NCI-H1930 (cell line): ENCODE measurements at regions not wholly inside any gene's neighbourhood (a gene's known extent, or its start where the extent isn't known, plus 50 kb on each side); places are given as distances from the start of the nearest gene placed in this dataset.

Experiments
- DNase-seq, 2 experiments: peaks; one replicate each; lab custom pipeline; 2025; lab: John Stamatoyannopoulos, UW

GRCh38 chr1:213643360-213643759 lies 344.4 kb upstream of the PROX1 start:
- DNase-seq = no peak

DNA sequence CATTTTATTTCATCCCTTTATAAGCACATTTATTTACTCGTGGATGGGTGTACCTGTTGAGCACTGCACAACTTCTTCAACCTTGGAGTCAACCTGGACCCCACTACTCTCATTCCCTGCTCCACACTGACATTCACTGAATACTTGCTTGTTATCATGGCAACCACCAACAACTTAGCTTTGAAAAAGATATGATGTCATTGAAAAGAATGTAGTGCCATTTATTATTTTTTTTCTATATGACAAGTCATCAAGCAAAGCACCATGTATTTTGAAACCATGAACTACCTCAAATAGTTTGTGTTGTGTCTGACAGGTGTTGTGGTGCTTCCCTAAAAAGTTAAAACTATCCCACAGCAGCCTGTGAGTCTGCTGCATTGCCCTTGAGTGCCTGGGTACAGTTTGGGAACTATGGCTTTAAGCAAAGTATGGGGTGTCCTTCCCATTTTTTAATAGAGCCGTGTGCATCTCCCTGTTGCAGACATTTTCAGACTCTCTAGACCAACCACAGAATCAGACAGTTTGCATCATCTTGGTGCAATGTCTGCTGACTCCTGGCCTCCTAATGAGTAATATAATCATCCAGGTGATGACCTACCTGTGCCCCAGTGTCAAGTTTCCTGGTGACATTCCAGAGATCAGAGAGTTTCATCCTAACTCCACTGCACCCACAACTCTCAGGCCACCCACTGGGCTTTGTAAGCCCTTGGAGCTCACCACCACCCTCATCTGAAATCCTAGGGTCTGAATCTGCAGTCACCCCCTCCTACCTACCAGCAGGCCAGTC lies 339.7 kb upstream of the PROX1 start:
- DNase-seq = no peak

DNA sequence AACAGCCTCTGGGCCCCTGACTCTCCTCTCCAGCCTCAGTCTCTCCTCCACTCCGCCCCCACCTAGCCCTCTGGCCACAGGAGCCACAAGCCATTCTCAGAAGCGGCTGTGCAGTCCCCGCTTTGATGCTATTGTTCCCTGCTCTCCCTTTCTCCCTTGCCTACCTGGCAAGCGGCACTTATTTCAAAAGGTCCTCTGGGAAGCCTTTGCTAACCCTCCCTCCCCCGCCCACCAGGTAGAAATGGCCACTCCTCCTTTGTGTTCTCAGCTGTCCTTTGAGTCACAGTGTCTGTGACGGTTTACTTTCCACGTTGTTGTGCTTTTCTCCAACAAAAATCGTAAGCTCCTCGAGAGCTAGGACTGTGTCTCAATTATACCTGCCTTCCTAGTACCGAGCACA lies 338.4 kb upstream of the PROX1 start:
- DNase-seq = no peak

GRCh38 chr1:213650603-213651002 lies 337.2 kb upstream of the PROX1 start:
- DNase-seq = no peak

DNA sequence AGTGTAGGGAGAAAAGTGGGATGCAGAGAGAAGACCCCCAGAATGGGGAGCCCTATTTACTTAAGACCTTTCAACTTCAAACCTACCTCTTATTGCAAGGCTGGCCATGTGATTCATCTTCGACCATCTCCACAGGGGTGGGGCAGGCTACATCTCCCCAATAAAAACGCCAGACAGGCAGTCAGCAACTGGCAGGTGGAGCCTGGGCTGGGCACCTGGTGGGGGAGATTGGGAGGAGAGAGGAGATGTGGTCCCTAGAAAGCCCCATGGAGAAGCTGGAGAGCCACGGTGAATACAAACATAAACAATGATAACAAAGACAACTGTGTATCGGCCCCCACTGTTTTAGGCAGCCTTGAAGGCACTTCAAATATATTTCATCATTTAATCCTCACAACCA lies 336.7 kb upstream of the PROX1 start:
- DNase-seq = no peak

DNA sequence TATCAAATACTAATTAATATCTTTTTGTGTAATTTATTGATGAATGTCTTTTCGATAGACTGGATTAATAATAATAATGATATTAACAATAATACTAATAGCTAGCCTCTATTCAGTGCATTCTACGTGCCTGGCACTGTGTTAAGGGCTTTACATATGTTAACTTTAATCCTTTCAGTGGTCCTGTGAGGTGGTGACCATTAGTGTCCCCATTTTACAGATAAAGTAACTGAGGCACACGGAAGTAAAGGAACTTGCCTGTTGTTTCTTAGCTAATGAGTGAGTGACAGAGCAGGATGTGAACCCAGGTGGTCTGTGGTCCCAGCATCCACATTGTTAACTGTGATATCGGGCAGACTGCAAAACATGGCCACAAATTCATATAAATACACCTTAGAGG lies 335.7 kb upstream of the PROX1 start:
- no peak for DNase-seq

DNA sequence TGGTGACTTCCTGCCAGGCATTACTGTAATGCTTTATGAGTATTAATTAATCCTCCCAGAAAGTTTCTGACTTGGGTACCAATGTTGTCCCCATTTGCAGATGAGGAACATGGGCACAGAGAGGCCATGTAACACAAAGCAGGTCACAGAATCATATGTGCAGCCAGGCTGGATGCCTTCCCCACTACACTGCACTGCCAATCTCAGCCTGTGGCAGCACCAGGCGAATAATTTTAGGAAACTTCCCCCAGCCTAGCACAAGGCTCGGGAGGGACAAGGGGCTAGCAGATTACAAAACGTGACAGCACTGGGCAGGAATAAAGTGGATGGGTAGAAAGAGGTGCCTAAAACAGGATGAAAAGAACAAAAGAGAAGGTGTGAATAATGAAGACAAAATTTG lies 331.7 kb upstream of the PROX1 start:
- DNase-seq = no peak

DNA sequence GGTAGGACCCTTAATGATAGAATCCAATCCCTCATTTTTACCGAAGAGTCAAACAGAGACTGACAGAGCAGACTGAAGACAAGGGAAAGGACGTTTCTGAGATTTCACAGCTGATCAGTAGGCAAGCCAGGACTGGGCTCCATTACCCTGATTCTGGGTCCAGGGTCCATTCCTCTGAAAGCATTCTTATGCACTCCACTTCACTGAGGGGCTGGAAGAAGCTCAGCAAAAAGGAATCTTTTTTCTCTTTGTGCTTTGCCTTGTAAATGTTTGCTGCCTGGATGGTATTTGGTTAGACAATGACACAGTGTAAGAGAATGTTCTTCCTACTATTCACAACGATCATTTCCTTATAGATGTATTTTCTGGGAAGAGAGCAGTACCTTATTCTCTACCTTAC lies 331.3 kb upstream of the PROX1 start:
- no peak for DNase-seq

DNA sequence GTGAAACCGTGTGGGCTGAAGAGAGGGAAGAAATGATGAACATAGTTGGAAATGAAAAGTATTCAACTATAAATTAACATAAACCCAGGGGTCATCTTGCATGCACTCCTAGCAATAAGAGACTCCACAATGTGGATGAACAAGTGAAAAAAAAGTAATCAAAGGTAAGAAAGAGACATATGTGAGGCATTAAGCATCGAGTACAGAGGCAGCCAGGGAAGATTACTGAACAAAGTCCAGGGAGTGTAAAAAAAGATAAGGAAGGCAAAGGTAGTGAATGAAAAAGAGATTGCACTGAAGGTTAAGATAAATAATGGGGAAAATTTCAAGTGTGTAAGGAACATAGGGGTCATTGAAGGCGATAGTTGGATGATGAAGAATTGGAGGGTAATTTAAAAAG lies 330.8 kb upstream of the PROX1 start:
- no peak for DNase-seq

DNA sequence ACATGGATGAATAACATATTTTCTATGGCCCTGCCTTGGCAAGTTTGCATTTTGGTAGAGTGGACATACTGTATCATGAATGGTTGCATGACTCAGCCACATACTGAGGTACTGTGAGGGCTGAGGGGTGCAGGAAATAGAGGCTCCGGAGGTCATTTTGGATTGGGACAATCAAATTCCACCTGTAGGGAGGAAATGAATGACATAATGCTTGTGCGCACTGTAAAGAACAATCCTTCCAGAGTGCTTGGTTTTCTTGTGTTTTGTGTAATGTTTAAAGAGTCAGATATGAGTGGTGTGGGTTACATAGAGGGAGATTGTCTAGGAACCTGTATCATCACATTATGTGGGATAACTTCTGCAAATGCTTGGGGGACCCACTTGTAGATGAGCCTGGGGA lies 329.9 kb upstream of the PROX1 start:
- DNase-seq = no peak

GRCh38 chr1:213658457-213658856 lies 329.3 kb upstream of the PROX1 start:
- DNase-seq = no peak

- no peak for DNase-seq
Measured at GRCh38 chr1:213659580-213660547, 327.9 kb upstream of the PROX1 start.

DNA sequence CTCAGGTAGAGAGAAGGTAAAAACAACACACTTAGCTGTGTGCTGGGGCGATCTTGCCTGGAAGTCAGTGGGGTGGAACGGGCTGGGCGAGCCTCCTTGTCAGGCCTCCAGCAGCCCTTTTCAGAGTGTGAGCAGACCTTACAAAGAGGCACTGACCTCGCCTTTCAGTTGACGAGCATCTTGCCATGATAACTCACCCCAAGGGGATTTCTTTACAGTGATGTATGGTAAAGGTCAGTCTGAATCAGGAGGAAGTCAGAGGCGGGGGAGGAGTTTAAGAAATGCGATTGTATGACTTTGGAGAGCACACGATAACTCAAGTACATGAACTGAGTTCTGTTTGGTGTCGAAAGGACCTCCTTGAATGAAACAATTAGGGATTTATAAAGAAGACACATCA lies 326.5 kb upstream of the PROX1 start:
- DNase-seq = no peak

DNA sequence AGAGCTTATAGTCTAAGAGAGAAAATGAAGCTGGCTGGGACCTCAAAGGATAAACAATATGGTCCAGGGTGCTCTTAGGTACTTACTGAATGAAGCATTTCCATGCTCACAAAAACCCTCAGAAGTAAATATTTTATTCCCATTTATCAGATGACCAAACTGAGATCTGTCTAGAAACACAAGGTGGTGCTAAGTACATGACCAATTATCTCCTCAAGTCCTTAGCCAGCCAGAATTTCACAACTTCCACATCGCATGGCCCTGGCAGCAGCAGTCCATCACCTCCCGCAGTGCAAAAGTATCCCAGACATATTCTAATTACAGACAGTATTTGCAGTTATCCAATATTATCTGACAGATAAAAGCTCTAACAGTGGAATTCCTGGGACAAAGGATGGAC lies 321.7 kb upstream of the PROX1 start:
- DNase-seq = no peak

GRCh38 chr1:213666922-213667321 lies 320.9 kb upstream of the PROX1 start:
- DNase-seq = no peak

GRCh38 chr1:213669512-213669911 lies 318.3 kb upstream of the PROX1 start:
- no peak for DNase-seq

GRCh38 chr1:213669964-213670691 lies 317.6 kb upstream of the PROX1 start:
- no peak for DNase-seq

- DNase-seq = no peak
Measured at GRCh38 chr1:213670692-213671023, 317.1 kb upstream of the PROX1 start.

GRCh38 chr1:213675043-213675442 lies 312.7 kb upstream of the PROX1 start:
- DNase-seq = no peak

GRCh38 chr1:213676736-213677135 lies 311.0 kb upstream of the PROX1 start:
- DNase-seq = no peak

DNA sequence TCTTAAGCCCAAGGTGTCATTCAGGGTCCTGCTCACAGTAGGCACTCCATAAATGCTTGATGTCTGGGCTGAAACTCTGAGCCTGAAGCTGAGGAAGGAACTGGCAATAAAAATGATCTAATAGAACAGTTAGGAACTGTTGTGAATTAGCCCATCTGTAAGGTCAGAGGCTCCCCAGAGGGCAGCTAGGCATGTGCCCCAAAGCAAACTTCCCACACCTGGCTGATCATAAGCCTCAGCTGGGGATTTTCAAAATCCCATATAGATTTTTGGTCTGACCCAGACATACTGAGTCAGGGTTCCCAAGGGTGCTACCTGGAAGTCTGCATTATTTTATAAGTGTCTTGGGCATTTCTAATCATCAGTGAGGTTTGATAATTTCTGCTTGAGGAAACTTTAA lies 309.4 kb upstream of the PROX1 start:
- DNase-seq = no peak

DNA sequence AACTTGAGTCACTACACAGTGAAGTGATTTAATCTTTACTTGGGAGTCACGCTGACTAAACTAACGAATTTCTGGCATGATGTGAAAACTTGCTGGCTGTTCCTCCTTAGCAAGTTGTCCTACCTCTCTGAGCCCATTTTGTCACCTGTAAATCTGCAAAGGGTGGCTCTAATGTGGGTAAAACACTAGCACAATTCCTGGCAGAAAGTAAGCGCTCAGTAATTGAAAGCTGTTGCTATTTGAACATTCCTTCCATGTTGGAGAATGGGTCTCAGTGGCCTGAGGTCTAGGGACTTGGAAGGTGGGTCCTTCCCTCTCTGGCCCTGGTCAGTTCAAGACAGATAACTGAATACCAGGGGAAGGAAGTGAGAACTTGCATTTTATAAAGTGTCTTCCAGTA lies 309.0 kb upstream of the PROX1 start:
- DNase-seq = no peak

GRCh38 chr1:213679153-213679552 lies 308.6 kb upstream of the PROX1 start:
- no peak for DNase-seq
